KMS-11 (cell line): ENCODE measurements at regions not wholly inside any gene's neighbourhood (a gene's known extent, or its start where the extent isn't known, plus 50 kb on each side); places are given as distances from the start of the nearest gene placed in this dataset.

ENCODE experiments used
- H2AFZ ChIP-seq: fragments of 200-600 bp; sonication (generic); 2 replicates; pipeline ENCODE4 v1.6.1; 2016; ENCODE audit warnings: antibody characterized with exemption, mixed run types, low read depth
- H3K27ac ChIP-seq: fragments of 200-600 bp; sonication (generic); 2 replicates; pipeline ENCODE4 v1.6.1; 2016; ENCODE audit warnings: mild to moderate bottlenecking, mixed run types
- H3K27me3 ChIP-seq: fragments of 200-600 bp; sonication (generic); 2 replicates; pipeline ENCODE4 v1.6.1; 2017; ENCODE audit warnings: mild to moderate bottlenecking, low read depth, mixed run types, moderate library complexity; ENCODE audit not compliant: insufficient read depth
- H3K36me3 ChIP-seq: fragments of 200-600 bp; sonication (generic); 2 replicates; pipeline ENCODE4 v1.6.1; 2017; ENCODE audit warnings: mild to moderate bottlenecking, mixed run types; ENCODE audit not compliant: insufficient read depth
- H3K4me1 ChIP-seq: fragments of 200-600 bp; sonication (generic); 2 replicates; pipeline ENCODE4 v1.6.1; 2016; ENCODE audit warnings: mild to moderate bottlenecking, low read depth, mixed run types; ENCODE audit not compliant: poor library complexity, severe bottlenecking
- H3K4me2 ChIP-seq: fragments of 200-600 bp; sonication (generic); 2 replicates; pipeline ENCODE4 v1.7.0; 2016; ENCODE audit warnings: mild to moderate bottlenecking, mixed run types
- H3K4me3 ChIP-seq: fragments of 200-600 bp; sonication (generic); IDR thresholded peaks from 2 replicates; pipeline ENCODE4 v1.6.1; 2017; ENCODE audit warnings: low read depth, low read length, mixed read lengths; ENCODE audit not compliant: insufficient read depth
- H3K79me2 ChIP-seq: fragments of 200-600 bp; sonication (generic); 2 replicates; pipeline ENCODE4 v1.6.1; 2016; ENCODE audit warnings: low read depth, mixed run types; ENCODE audit not compliant: insufficient read depth
- H3K9ac ChIP-seq: fragments of 200-600 bp; sonication (generic); 2 replicates; pipeline ENCODE4 v1.6.1; 2016; ENCODE audit warnings: mild to moderate bottlenecking, mixed run types
- H4K20me1 ChIP-seq: fragments of 200-600 bp; sonication (generic); 2 replicates; pipeline ENCODE4 v1.6.1; 2016; ENCODE audit warnings: mild to moderate bottlenecking, mixed run types; ENCODE audit not compliant: insufficient read depth
- TF ChIP-seq, protein P1 (sequence below): fragments of 200-600 bp; sonication (generic); conservative IDR thresholded peaks from 2 replicates; pipeline ENCODE4 v1.6.1; 2017; ENCODE audit warnings: low read depth, mild to moderate bottlenecking, antibody characterized with exemption, low read length, moderate library complexity, mixed read lengths

DNA sequence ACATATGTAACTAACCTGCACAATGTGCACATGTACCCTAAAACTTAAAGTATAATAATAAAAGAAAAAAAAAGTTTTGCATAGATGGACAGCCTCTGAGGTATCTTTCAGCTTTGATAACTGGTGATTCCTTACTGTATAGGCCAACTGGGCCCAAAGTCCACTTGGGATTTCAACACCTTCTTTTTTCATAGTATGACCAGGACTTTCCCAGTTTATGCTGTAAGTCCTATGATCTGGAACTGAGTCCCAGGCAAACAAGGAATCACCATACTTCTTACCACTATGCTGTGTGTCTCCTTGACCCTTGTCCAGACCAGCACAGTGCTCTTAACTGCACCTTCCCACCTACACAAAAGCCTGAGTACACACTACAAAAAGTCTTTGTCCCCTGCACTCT is 205.1 kb upstream of the RBBP8 start:
- no peak overlapping the region for H3K4me2 ChIP-seq
- TF ChIP-seq, protein P1, sequence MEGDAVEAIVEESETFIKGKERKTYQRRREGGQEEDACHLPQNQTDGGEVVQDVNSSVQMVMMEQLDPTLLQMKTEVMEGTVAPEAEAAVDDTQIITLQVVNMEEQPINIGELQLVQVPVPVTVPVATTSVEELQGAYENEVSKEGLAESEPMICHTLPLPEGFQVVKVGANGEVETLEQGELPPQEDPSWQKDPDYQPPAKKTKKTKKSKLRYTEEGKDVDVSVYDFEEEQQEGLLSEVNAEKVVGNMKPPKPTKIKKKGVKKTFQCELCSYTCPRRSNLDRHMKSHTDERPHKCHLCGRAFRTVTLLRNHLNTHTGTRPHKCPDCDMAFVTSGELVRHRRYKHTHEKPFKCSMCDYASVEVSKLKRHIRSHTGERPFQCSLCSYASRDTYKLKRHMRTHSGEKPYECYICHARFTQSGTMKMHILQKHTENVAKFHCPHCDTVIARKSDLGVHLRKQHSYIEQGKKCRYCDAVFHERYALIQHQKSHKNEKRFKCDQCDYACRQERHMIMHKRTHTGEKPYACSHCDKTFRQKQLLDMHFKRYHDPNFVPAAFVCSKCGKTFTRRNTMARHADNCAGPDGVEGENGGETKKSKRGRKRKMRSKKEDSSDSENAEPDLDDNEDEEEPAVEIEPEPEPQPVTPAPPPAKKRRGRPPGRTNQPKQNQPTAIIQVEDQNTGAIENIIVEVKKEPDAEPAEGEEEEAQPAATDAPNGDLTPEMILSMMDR: no peak
- H3K27me3 ChIP-seq: no peaks in the 10 kb centered on the region
- H3K4me3 ChIP-seq: no peak overlapping the region
- H3K27ac ChIP-seq: no peak overlapping the region
- H3K36me3 ChIP-seq: no peaks in the 10 kb centered on the region
- no peaks in the 10 kb centered on the region for H4K20me1 ChIP-seq
- no peaks in the 10 kb centered on the region for H3K79me2 ChIP-seq
- peaks cover 9% of the 10 kb centered on the region for H3K4me1 ChIP-seq
- H2AFZ ChIP-seq: no peak overlapping the region
- no peak overlapping the region for H3K9ac ChIP-seq

- TF ChIP-seq, protein P1: no peak
Observed at GRCh38 chr18:22728481-22729105, 204.5 kb upstream of the RBBP8 start.

GRCh38 chr18:22731398-22731797 is 201.7 kb upstream of the RBBP8 start:
- no peak overlapping the region for H3K4me2 ChIP-seq
- H3K79me2 ChIP-seq: no peaks in the 10 kb centered on the region
- H3K27ac ChIP-seq: no peak overlapping the region
- no peak overlapping the region for H3K9ac ChIP-seq
- H3K4me1 ChIP-seq: peaks cover 5% of the 10 kb centered on the region
- no peaks in the 10 kb centered on the region for H4K20me1 ChIP-seq
- H3K36me3 ChIP-seq: no peaks in the 10 kb centered on the region
- no peak overlapping the region for H2AFZ ChIP-seq
- H3K27me3 ChIP-seq: no peaks in the 10 kb centered on the region
- TF ChIP-seq, protein P1: no peak
- no peak overlapping the region for H3K4me3 ChIP-seq

More at GRCh38 chr18:22728481-22729105, 204.5 kb upstream of the RBBP8 start:
- no peak overlapping the region for H3K9ac ChIP-seq
- no peaks in the 10 kb centered on the region for H3K27me3 ChIP-seq
- H4K20me1 ChIP-seq: no peaks in the 10 kb centered on the region
- H3K4me3 ChIP-seq: no peak overlapping the region
- no peak overlapping the region for H3K27ac ChIP-seq
- no peak overlapping the region for H2AFZ ChIP-seq
- no peak overlapping the region for H3K4me2 ChIP-seq
- no peaks in the 10 kb centered on the region for H3K79me2 ChIP-seq
- H3K4me1 ChIP-seq: peaks cover 9% of the 10 kb centered on the region
- H3K36me3 ChIP-seq: no peaks in the 10 kb centered on the region

DNA sequence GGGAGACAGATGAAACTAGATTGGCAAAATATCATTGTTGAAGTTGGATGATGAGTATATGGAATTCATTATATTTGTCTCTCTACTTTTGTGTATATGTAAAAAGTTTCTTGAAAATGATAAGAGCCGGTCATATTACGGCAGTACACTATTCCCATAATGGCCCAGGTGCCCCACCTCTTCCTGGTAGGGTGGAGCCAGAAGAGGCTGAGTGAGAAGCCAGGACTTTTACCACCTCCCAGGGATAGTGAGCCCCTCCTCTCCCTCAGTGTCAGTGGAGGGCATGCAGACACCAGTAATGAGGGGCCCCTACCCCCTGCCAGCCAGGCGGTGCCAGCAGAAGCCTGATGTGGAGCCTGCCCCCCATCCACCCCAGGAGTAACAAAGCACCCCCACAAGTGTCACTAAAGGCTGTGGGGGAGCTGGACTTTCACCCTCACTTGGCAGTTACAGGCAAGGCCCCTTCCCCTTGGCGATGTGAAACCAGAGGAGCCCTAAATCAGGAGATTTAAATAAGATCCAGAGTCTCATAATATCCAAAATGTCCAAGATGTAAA is 198.9 kb upstream of the RBBP8 start:
- Histone ChIP-seq H3K27ac (no peak overlapping the region), H3K36me3 (no peaks in the 10 kb centered on the region), H3K4me2 (no peak overlapping the region), H3K4me3 (no peak overlapping the region), H3K4me1 (peaks cover 14% of the 10 kb centered on the region), H4K20me1 (no peaks in the 10 kb centered on the region), H3K79me2 (no peaks in the 10 kb centered on the region), H3K27me3 (no peaks in the 10 kb centered on the region), H3K9ac (no peak overlapping the region), H2AFZ (no peak overlapping the region)
- TF ChIP-seq, protein P1: no peak
